ENCODE measurements at regions not wholly inside any gene's neighbourhood (a gene's known extent, or its start where the extent isn't known, plus 50 kb on each side); places are given as distances from the start of the nearest gene placed in this dataset.

DNA sequence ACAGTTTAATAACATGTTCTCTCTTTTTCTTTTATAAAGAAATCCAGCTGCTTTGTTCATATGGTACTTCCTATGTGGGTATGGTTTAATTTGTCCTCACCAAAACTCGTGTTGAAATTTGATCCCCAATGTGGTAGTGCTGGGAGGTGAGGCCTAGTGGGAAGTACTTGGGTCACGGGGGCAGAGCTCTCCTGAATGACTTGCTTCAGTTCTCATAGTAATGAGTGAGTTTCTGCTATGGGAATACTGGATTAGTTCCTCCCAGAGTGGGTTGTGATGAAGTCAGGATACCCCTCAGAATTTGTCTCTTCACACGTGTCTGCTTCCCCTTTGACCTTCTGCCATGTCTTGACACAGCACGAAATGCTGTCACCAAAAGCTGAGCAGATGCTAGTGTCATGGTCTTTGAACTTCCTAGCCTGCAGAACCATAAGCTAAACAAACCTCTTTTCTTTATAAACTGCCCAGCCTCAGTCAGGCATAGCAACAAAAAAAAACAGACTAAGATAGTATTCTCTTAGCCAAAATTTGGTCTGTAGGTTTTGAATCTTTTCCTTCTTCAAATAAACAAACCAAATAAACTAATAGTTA is 87.8 kb upstream of the HS3ST5 start:
- DNase-seq (ENCODE audit: low spot score): no peak

DNA sequence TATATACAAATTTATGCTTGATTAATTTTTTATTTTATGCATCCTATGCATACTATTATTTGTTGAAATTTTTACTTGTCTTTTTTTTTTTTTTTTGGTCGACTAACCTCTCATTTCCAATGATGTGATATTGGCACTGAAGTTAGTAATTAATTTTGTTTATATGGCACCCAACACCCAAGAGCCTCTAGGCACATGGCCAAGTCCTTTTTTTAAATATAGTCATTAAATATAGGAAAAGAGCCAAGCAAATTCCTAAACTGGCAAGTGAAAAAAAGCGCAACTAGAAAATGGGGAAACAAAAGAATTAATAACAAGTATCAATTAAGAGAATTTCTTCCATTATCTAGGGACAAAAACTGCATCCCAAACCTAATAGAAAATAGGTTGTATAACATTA is 85.5 kb upstream of the HS3ST5 start:
- DNase-seq (ENCODE audit: low spot score): no peak

DNA sequence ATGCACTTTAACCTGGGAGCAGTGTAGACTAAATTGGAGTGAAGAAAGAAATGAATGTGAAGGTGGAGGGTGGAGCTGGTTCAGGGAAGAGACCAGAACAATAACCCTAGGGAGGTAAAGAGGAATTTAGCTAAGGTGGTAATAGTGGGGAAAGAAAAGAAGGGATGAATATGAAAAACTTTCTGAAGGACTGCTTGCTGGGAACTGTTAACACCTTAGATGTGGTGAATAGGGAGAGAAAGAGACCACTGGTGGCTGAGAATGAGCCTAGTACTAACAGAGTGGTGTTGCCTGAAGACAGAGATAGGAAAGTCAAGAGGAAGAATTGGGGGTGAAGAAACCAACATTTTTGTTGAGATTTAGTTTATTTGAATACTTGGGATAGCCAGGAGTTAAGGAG is 78.4 kb upstream of the HS3ST5 start:
- no peak for DNase-seq (ENCODE audit: low spot score)

DNA sequence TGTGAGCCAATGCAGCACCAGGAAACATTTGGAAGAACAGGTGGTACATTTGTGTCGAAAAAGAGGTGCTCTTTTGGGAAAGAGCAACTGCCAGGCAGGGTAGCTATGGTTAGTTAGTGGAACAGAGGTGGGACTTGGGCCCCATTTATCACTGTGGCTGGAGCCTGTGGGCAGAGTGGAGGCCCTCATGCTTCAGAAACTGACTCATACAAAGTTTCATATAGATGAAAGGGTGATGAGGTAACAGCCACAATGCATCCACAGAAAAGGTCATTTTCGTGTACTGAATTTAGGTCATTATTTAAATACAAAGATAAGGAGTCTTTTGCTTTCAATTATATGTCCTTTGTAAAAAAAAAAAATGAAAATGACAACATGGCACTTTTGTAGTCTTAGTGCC is 76.4 kb upstream of the HS3ST5 start:
- no peak for DNase-seq (ENCODE audit: low spot score)

DNA sequence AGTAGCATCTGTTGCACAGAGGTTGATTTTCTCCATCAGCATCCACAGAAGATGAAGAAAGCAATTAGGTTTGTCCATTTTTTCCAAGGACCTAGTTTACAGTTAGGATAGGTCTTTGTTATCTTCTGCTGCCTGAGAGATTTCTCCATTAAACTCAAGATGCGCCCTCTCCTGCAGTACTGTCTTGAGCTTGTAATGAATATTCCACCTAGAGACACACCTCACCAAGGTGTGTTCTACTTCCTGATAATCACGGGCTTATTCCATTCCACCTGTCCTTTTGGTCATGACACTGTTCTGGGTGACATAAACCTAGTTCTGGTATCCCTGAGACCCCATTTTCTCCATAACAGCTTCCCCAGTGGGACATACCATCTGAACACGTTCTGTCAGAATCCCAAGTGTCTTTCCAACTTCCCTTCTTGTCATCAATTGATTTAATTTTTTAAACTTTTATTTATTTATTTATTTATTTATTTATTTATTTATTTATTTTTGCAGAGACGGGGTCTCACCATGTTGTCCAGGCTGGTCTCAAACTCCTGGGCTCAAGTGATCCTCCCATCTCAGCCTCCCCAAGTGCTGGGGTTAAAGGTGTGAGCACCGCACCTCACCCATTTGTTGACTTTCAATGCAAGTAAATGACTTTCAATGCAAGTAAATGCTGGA is 75.6 kb upstream of the HS3ST5 start:
- no peak for DNase-seq (ENCODE audit: low spot score)

DNA sequence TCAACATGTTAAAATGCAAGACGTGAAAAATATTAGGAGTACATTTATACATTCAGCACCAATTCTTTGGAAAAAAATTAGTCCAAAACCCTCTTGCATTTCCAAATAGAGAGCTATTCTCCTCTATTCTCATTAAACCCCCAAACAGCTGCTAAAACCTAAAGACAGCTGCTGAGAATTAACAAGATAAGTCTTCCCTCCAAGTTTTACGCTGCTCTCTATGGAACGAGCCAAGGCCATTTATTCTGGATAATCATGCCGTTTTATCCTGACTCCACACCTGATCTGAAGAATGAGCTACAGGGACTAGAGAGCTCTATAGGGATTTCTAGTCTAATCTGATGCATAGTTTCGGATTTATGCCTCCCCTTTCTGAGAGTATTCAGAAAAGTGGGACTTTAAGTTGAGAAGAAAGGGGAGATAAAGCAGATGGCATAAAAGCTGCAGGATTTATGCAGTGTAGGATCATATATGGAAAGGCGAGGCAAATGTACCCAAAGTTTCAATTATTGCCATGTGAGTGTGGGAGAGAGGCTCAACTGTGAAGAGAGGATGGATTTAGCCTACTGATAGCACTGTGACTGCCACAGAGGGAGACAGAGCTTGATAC is 64.7 kb upstream of the HS3ST5 start:
- no peak for DNase-seq (ENCODE audit: low spot score)

DNA sequence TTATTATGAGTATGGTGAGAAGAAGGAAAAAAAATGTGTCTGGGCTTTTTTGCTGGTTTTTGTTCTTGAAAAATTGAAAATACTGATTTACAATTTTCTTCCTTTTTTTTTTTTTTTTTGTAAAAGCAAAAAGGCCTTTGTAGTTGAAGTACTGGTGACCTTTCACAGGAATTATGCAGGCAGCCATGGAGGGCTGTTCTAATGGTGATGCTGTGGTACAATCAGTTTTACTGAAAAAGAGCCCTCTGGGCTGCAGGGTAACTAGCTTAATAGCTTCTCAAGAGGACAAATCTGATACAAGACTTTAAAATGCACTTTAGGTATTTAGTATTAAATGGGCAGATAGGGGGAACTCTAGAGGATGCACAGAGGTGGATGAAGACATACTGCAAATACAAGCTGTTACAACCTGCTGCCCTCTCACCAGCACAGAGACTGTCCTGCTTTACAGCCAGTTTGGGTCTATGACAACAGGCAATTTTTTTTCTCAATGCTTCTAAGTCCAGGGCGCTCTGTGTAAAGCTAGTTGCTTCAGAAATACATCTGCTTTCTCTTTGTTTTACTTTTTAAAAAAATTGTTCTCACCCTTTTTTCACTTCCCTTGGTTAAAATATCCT is 61.6 kb upstream of the HS3ST5 start:
- DNase-seq (ENCODE audit: low spot score): no peak

DNA sequence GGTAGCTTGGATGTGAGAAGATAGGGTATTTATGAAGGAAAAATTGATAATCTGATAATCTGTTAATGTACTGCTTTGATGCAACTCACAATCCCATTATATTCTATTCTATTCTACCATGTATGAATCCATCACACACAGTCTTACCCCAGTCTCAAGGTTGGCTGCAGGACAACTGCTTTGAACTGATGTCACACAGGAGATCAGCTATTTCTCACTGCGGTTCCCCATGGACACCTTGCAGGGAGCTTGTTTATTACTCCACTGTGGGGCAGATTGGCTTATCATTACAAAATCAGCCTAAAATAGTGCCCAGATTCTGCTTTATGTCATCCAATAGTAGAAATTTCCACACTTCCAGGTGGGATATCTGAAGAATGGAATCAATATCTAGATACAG is 61.0 kb upstream of the HS3ST5 start:
- no peak for DNase-seq (ENCODE audit: low spot score)

DNA sequence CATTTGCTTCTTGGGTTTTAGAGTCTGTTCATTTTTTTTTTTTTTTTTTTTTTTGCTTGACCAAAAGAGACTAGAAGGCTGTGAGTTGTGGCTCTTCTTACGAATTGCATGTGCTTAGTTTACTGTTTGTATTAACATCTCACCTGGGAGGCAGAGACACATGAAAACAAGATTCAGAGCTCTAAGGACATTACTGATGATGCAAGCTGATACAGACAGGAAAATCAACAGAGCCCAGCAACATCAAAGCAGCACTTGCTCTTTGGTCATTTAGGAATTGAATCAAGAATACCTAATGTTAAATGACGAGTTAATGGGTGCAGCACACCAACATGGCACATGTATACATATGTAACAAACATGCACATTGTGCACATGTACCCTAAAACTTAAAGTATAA is 55.7 kb upstream of the HS3ST5 start:
- no peak for DNase-seq (ENCODE audit: low spot score)

All from putamen (tissue), 1 donor.